ENCODE measurements at regions not wholly inside any gene's neighbourhood (a gene's known extent, or its start where the extent isn't known, plus 50 kb on each side); places are given as distances from the start of the nearest gene placed in this dataset.
"Not testable (repeated sequence)": the region's sequence is repeated elsewhere in the genome, so short reads cannot be mapped to it uniquely, and the experiment has no call there.

- no peak for TF ChIP-seq POLR2A (IDR thresholded peaks at IDR 0.05; ENCODE audit: low read length)
- TF ChIP-seq GATA1 (IDR thresholded peaks at IDR 0.05; ENCODE audit: low read depth, low read length), result no peak
- DNase-seq, result no peak
These were observed 433.3 kb upstream of the SPHKAP start for GRCh38 chr2:228614741-228615140.

GRCh38 chr2:228613133-228613850, 431.8 kb upstream of the SPHKAP start:
- DNase-seq, result no peak

GRCh38 chr2:228611171-228611570, 429.7 kb upstream of the SPHKAP start:
- no peak for DNase-seq
- TF ChIP-seq POLR2A (IDR thresholded peaks at IDR 0.05; ENCODE audit: low read length) (no peak), GATA1 (IDR thresholded peaks at IDR 0.05; ENCODE audit: low read depth, low read length) (no peak)

More at GRCh38 chr2:228613133-228613850, 431.8 kb upstream of the SPHKAP start:
- TF ChIP-seq POLR2A (IDR thresholded peaks at IDR 0.05; ENCODE audit: low read length) (no peak), GATA1 (IDR thresholded peaks at IDR 0.05; ENCODE audit: low read depth, low read length) (no peak)

- TF ChIP-seq GATA1 (IDR thresholded peaks at IDR 0.05; ENCODE audit: low read depth, low read length) (no peak), POLR2A (IDR thresholded peaks at IDR 0.05; ENCODE audit: low read length) (no peak)
- DNase-seq, result no peak
These were observed 420.8 kb upstream of the SPHKAP start for GRCh38 chr2:228602288-228602687.

- TF ChIP-seq POLR2A (IDR thresholded peaks at IDR 0.05; ENCODE audit: low read length) (no peak), GATA1 (IDR thresholded peaks at IDR 0.05; ENCODE audit: low read depth, low read length) (no peak)
- DNase-seq, result no peak
These were observed 418.8 kb upstream of the SPHKAP start for GRCh38 chr2:228600265-228600664.

- TF ChIP-seq GATA1 (IDR thresholded peaks at IDR 0.05; ENCODE audit: low read depth, low read length) (no peak), POLR2A (IDR thresholded peaks at IDR 0.05; ENCODE audit: low read length) (no peak)
- DNase-seq, result no peak
These were observed 418.3 kb upstream of the SPHKAP start for GRCh38 chr2:228599781-228600180.

GRCh38 chr2:228599297-228599696, 417.8 kb upstream of the SPHKAP start:
- no peak for DNase-seq

GRCh38 chr2:228597032-228597431, 415.5 kb upstream of the SPHKAP start:
- no peak for DNase-seq

More at GRCh38 chr2:228599297-228599696, 417.8 kb upstream of the SPHKAP start:
- no peak for TF ChIP-seq POLR2A (IDR thresholded peaks at IDR 0.05; ENCODE audit: low read length)
- TF ChIP-seq GATA1 (IDR thresholded peaks at IDR 0.05; ENCODE audit: low read depth, low read length), result no peak

GRCh38 chr2:228594012-228594411, 412.5 kb upstream of the SPHKAP start:
- no peak for DNase-seq
- TF ChIP-seq POLR2A (IDR thresholded peaks at IDR 0.05; ENCODE audit: low read length) (no peak), GATA1 (IDR thresholded peaks at IDR 0.05; ENCODE audit: low read depth, low read length) (no peak)

More at GRCh38 chr2:228597032-228597431, 415.5 kb upstream of the SPHKAP start:
- TF ChIP-seq GATA1 (IDR thresholded peaks at IDR 0.05; ENCODE audit: low read depth, low read length) (no peak), POLR2A (IDR thresholded peaks at IDR 0.05; ENCODE audit: low read length) (no peak)

- TF ChIP-seq GATA1 (IDR thresholded peaks at IDR 0.05; ENCODE audit: low read depth, low read length) (no peak), POLR2A (IDR thresholded peaks at IDR 0.05; ENCODE audit: low read length) (no peak)
- no peak for DNase-seq
These were observed 411.4 kb upstream of the SPHKAP start for GRCh38 chr2:228592925-228593324.

- DNase-seq, result no peak
- TF ChIP-seq POLR2A (IDR thresholded peaks at IDR 0.05; ENCODE audit: low read length), result no peak
- no peak for TF ChIP-seq GATA1 (IDR thresholded peaks at IDR 0.05; ENCODE audit: low read depth, low read length)
These were observed 409.2 kb upstream of the SPHKAP start for GRCh38 chr2:228590681-228591080.

- no peak for DNase-seq
- TF ChIP-seq POLR2A (IDR thresholded peaks at IDR 0.05; ENCODE audit: low read length), result no peak
- TF ChIP-seq GATA1 (IDR thresholded peaks at IDR 0.05; ENCODE audit: low read depth, low read length), result no peak
These were observed 407.6 kb upstream of the SPHKAP start for GRCh38 chr2:228589115-228589514.

GRCh38 chr2:228581731-228582130, 400.2 kb upstream of the SPHKAP start:
- TF ChIP-seq GATA1 (IDR thresholded peaks at IDR 0.05; ENCODE audit: low read depth, low read length) (no peak), POLR2A (IDR thresholded peaks at IDR 0.05; ENCODE audit: low read length) (no peak)
- no peak for DNase-seq

GRCh38 chr2:228575897-228576296, 394.4 kb upstream of the SPHKAP start:
- DNase-seq, result no peak
- TF ChIP-seq POLR2A (IDR thresholded peaks at IDR 0.05; ENCODE audit: low read length) (no peak), GATA1 (IDR thresholded peaks at IDR 0.05; ENCODE audit: low read depth, low read length) (no peak)

GRCh38 chr2:228568275-228568674, 386.8 kb upstream of the SPHKAP start:
- not testable (repeated sequence) for DNase-seq
